ENCODE measurements at regions not wholly inside any gene's neighbourhood (a gene's known extent, or its start where the extent isn't known, plus 50 kb on each side); places are given as distances from the start of the nearest gene placed in this dataset.

DNA sequence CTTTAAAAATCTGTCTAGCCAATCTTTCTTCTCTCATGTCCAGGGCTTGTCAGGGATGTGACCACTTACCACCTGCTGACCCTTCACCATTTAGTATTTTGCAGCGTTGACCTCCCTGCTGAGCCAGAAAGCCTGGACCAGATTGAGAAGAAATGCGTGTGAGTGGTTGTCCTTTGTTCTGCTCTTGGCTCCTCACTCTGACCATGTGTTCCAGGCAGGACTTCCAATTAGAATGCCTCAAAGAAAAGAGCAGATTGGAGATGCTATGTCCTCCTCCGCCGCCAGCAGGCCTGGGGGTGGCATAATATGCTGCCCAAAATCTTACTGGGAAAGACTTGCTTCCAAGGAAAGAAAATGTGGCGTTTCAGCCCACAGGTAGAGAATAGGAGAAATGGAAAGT is 894.1 kb downstream of the SLC4A3 start:
- no peak overlapping the region for H3K4me3 Mint-ChIP-seq (ENCODE audit: low read depth)
- no peak overlapping the region for H3K27ac Mint-ChIP-seq
- no peaks in the 10 kb centered on the region for H3K4me1 Mint-ChIP-seq (ENCODE audit: low read depth)
- peaks cover 2% of the 10 kb centered on the region for H3K27me3 Mint-ChIP-seq
- H3K9me3 Mint-ChIP-seq (ENCODE audit: low read depth), result no peaks in the 10 kb centered on the region
- TF ChIP-seq, protein P1, sequence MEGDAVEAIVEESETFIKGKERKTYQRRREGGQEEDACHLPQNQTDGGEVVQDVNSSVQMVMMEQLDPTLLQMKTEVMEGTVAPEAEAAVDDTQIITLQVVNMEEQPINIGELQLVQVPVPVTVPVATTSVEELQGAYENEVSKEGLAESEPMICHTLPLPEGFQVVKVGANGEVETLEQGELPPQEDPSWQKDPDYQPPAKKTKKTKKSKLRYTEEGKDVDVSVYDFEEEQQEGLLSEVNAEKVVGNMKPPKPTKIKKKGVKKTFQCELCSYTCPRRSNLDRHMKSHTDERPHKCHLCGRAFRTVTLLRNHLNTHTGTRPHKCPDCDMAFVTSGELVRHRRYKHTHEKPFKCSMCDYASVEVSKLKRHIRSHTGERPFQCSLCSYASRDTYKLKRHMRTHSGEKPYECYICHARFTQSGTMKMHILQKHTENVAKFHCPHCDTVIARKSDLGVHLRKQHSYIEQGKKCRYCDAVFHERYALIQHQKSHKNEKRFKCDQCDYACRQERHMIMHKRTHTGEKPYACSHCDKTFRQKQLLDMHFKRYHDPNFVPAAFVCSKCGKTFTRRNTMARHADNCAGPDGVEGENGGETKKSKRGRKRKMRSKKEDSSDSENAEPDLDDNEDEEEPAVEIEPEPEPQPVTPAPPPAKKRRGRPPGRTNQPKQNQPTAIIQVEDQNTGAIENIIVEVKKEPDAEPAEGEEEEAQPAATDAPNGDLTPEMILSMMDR (IDR thresholded peaks at IDR 0.05; ENCODE audit: unreplicated experiment), result no peak
- no peaks in the 10 kb centered on the region for H3K36me3 Mint-ChIP-seq (ENCODE audit: insufficient read depth)
- no peak for DNase-seq (ENCODE audit: low spot score, unreplicated experiment)

DNA sequence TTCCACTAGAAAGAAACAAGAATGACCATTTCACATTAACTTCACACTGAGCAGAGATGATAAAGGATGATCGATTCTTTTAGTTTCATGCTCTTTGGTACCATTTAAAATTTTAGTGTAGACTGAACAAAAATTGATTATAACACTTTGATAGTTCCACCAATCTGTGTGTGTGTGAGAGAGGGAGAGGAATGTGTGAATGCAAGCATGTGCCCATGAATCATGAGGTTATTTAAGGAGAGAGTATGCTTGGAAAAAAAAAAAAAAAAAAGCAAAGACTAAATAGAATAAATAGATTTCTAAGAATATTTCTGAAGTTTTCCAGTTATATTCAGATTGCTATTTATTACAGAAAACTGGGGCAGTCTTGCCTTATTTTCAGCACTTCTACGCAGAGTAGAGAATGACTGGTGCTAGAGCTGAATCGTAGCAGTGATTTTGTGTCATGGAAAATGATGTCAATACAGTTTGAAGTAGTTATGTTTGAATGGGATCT is 900.8 kb downstream of the SLC4A3 start:
- Mint-ChIP-seq H3K36me3 (ENCODE audit: insufficient read depth) (no peaks in the 10 kb centered on the region), H3K27ac (no peak overlapping the region), H3K9me3 (ENCODE audit: low read depth) (peaks cover 5% of the 10 kb centered on the region), H3K4me3 (ENCODE audit: low read depth) (no peak overlapping the region), H3K4me1 (ENCODE audit: low read depth) (no peaks in the 10 kb centered on the region), H3K27me3 (no peaks in the 10 kb centered on the region)
- no peak for DNase-seq (ENCODE audit: low spot score, unreplicated experiment)
- TF ChIP-seq, protein P1 (IDR thresholded peaks at IDR 0.05; ENCODE audit: unreplicated experiment), result no peak

DNA sequence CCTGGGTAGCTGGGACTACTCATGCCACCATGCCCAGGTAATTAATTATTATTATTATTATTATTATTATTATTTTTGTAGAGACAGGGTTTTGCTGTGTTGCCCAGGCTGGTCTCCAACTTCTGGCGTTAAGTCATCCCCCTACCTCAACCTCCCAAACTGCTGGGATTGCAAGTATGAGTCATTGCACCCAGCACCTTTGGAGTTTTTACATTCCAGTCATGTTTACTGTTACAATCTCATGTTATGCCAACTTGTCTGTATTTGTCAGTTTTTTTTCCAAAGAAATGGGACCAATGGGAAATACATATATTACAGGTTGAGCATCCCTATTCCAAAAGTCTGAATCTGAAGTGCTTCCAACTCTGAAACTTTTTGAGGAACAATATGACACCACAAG is 903.8 kb downstream of the SLC4A3 start:
- Mint-ChIP-seq H3K27ac (no peak overlapping the region), H3K4me3 (ENCODE audit: low read depth) (no peak overlapping the region), H3K27me3 (no peaks in the 10 kb centered on the region), H3K36me3 (ENCODE audit: insufficient read depth) (peaks cover 3% of the 10 kb centered on the region), H3K9me3 (ENCODE audit: low read depth) (peaks cover 18% of the 10 kb centered on the region), H3K4me1 (ENCODE audit: low read depth) (no peaks in the 10 kb centered on the region)
- DNase-seq (ENCODE audit: low spot score, unreplicated experiment), result no peak
- TF ChIP-seq, protein P1 (IDR thresholded peaks at IDR 0.05; ENCODE audit: unreplicated experiment), result no peak

DNA sequence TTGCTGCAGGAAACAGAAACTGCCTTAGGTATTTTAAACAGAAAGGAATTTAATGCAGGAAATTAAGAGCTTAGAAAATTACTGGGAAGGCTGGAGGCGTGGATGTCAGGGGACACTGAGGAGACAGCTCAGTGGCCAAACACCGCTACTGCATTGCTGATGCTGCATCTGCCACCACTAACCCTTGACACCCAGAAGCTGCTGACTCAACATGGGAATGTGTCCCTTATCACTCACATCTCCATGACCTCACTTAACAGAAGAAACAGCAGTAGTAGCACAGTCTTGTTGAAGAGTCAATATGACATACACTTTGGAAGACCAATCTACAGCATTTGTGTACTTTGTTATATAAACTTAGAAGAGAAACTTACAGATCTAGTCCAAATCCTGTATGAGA is 906.1 kb downstream of the SLC4A3 start:
- no peaks in the 10 kb centered on the region for H3K4me1 Mint-ChIP-seq (ENCODE audit: low read depth)
- H3K27ac Mint-ChIP-seq, result no peak overlapping the region
- H3K9me3 Mint-ChIP-seq (ENCODE audit: low read depth), result peaks cover 21% of the 10 kb centered on the region
- no peak overlapping the region for H3K4me3 Mint-ChIP-seq (ENCODE audit: low read depth)
- TF ChIP-seq, protein P1 (IDR thresholded peaks at IDR 0.05; ENCODE audit: unreplicated experiment), result peak; percentile 44
- no peak for DNase-seq (ENCODE audit: low spot score, unreplicated experiment)
- H3K27me3 Mint-ChIP-seq, result no peaks in the 10 kb centered on the region
- peaks cover 3% of the 10 kb centered on the region for H3K36me3 Mint-ChIP-seq (ENCODE audit: insufficient read depth)

DNA sequence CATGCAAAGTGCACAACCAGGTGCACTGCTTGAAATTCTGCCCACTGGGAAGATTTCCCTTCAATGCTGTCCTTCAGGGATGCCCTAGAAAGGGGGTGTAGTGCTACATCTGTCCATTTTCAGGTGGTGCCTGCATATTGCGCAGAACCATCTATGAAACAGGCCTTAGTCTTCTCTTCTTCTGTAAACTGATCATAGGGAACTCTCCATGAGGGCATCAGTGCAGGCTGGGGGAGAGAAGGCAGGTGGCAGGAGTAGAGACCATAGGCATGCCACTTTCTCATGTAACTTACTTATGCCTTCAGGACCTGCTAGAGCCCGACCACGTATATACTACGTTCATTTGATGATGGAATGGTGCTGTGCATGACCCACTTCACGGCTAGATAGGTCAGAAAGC is 912.1 kb downstream of the SLC4A3 start:
- no peaks in the 10 kb centered on the region for H3K4me1 Mint-ChIP-seq (ENCODE audit: low read depth)
- H3K4me3 Mint-ChIP-seq (ENCODE audit: low read depth), result no peak overlapping the region
- no peak for DNase-seq (ENCODE audit: low spot score, unreplicated experiment)
- peaks cover 4% of the 10 kb centered on the region for H3K36me3 Mint-ChIP-seq (ENCODE audit: insufficient read depth)
- H3K27ac Mint-ChIP-seq, result no peak overlapping the region
- H3K9me3 Mint-ChIP-seq (ENCODE audit: low read depth), result peaks cover 23% of the 10 kb centered on the region
- TF ChIP-seq, protein P1 (IDR thresholded peaks at IDR 0.05; ENCODE audit: unreplicated experiment), result no peak
- H3K27me3 Mint-ChIP-seq, result no peaks in the 10 kb centered on the region
